B cell (primary cell): ENCODE measurements at regions not wholly inside any gene's neighbourhood (a gene's known extent, or its start where the extent isn't known, plus 50 kb on each side); places are given as distances from the start of the nearest gene placed in this dataset.

ENCODE experiments used
- ATAC-seq: fragments of 200-7000 bp; cut with Tn5 transposase; one replicate; pipeline ENCODE4 v1.10.0; 2021; ENCODE audit warnings: low read depth, mild to moderate bottlenecking, moderate number of reproducible peaks, moderate library complexity
- CTCF ChIA-PET: fragments of 350-600 bp; sonication (Branson Sonifier 250); formaldehyde crosslinking; loops from one replicate; lab custom pipeline; 2021; ENCODE audit warnings: antibody characterized with exemption, inconsistent platforms; lab: Charles Lee
- POLR2A ChIA-PET: fragments of 350-600 bp; sonication (Branson Sonifier 250); formaldehyde crosslinking; loops from one replicate; lab custom pipeline; 2021; ENCODE audit warnings: antibody characterized with exemption; lab: Charles Lee
- DNase-seq: peaks from one replicate; pipeline ENCODE4 v3.0.0; 2013
- H2AFZ ChIP-seq: 2 replicates; pipeline ENCODE4 v1.6.1; 2012; ENCODE audit warnings: mild to moderate bottlenecking, low read depth, low read length; ENCODE audit not compliant: insufficient read depth, poor library complexity, severe bottlenecking
- H3K27ac ChIP-seq, 2 donors: 1 replicate in 1 of 2; 2 replicates in 1 of 2; pipeline ENCODE4 v1.5.1; 2012 to 2013; ENCODE audit warnings: low read length in 2 of 2, mild to moderate bottlenecking in 2 of 2, moderate library complexity in 1 of 2
- H3K27me3 ChIP-seq, 4 experiments: fragments of 200-600 bp in 1 of 4; sonication (generic) in 1 of 4; replicated peaks in 1 of 4; 1 replicate in 2 of 4; 2 replicates in 2 of 4; pipeline versions ENCODE4 v1.6.1 to v1.7.0; 2013 to 2016; ENCODE audit warnings: low read length in 3 of 4, mild to moderate bottlenecking in 2 of 4, mixed read lengths in 1 of 4, moderate library complexity in 1 of 4; ENCODE audit not compliant: insufficient read depth in 4 of 4, control insufficient read depth in 3 of 4; ENCODE audit errors: control extremely low read depth in 1 of 4
- H3K36me3 ChIP-seq, 2 experiments: replicated peaks in 1 of 2; 1 replicate in 1 of 2; 2 replicates in 1 of 2; pipeline versions ENCODE4 v1.6.1 to v1.7.1; 2013; ENCODE audit warnings: low read length in 1 of 2; ENCODE audit not compliant: insufficient read depth in 2 of 2, control insufficient read depth in 1 of 2; ENCODE audit errors: control extremely low read depth in 1 of 2, extremely low read depth in 1 of 2
- H3K4me1 ChIP-seq, 2 donors: fragments of 200-600 bp in 1 of 2; sonication (generic) in 1 of 2; 1 replicate in 1 of 2; 2 replicates in 1 of 2; pipeline versions ENCODE4 v1.5.1 to v1.6.1; 2013 to 2017; ENCODE audit warnings: low read length in 2 of 2; ENCODE audit not compliant: control insufficient read depth in 2 of 2, insufficient read depth in 2 of 2
- H3K4me2 ChIP-seq: replicated peaks from 2 replicates; pipeline ENCODE3; 2012; ENCODE audit warnings: mild to moderate bottlenecking, low read depth, low read length; ENCODE audit not compliant: poor library complexity, severe bottlenecking
- H3K4me3 ChIP-seq, 5 experiments: fragments of 200-600 bp in 1 of 5; sonication (generic) in 1 of 5; 1 replicate in 3 of 5; 2 replicates in 2 of 5; pipeline versions ENCODE4 v1.5.1 to v1.7.0; 2011 to 2016; ENCODE audit warnings: low read length in 4 of 5, mild to moderate bottlenecking in 4 of 5, low read depth in 2 of 5, control low read depth in 1 of 5, moderate library complexity in 1 of 5; ENCODE audit not compliant: insufficient read depth in 1 of 5; ENCODE audit errors: control extremely low read depth in 1 of 5, extremely low read depth in 1 of 5
- H3K79me2 ChIP-seq: fragments of 200-600 bp; sonication (generic); one replicate; pipeline ENCODE4 v1.6.0; 2016; ENCODE audit warnings: low read length; ENCODE audit not compliant: control insufficient read depth, insufficient read depth
- H3K9ac ChIP-seq: fragments of 200-600 bp; sonication (generic); 2 replicates; pipeline ENCODE4 v1.6.1; 2017; ENCODE audit warnings: mild to moderate bottlenecking, low read length, moderate library complexity
- H3K9me3 ChIP-seq, 3 donors: one replicate each; pipeline versions ENCODE4 v1.6.1 to v1.7.1; 2013; ENCODE audit warnings: low read length in 2 of 3; ENCODE audit not compliant: control insufficient read depth in 2 of 3, insufficient read depth in 1 of 3; ENCODE audit errors: control extremely low read depth in 1 of 3
- H4K20me1 ChIP-seq: 2 replicates; pipeline ENCODE4 v1.6.0; 2012; ENCODE audit warnings: mild to moderate bottlenecking, low read length; ENCODE audit not compliant: insufficient read depth, control insufficient read depth, poor library complexity, severe bottlenecking
- H3K27ac Mint-ChIP-seq: one replicate; pipeline ENCODE4 v1.8.0; 2021; ENCODE audit warnings: mixed read lengths
- H3K27me3 Mint-ChIP-seq: one replicate; pipeline ENCODE4 v1.8.0; 2021; ENCODE audit warnings: mixed read lengths
- H3K4me1 Mint-ChIP-seq: one replicate; pipeline ENCODE4 v1.8.0; 2021; ENCODE audit warnings: mixed read lengths
- H3K4me3 Mint-ChIP-seq: one replicate; pipeline ENCODE4 v1.8.0; 2021; ENCODE audit warnings: mixed read lengths
- H3K9me3 Mint-ChIP-seq: one replicate; pipeline ENCODE4 v1.8.0; 2022; ENCODE audit warnings: mixed read lengths; ENCODE audit not compliant: insufficient read depth
- EZH2 ChIP-seq: IDR thresholded peaks from 2 replicates; pipeline ENCODE4 v1.6.1; 2012; ENCODE audit warnings: borderline replicate concordance, low read depth, mild to moderate bottlenecking, moderate library complexity, low read length; ENCODE audit not compliant: insufficient read depth, poor library complexity, severe bottlenecking
- WGBS: methylation state at CpG from one replicate; pipeline ENCODE4 v1.1.5; 2013; ENCODE audit warnings: missing lambda C conversion rate; ENCODE audit not compliant: insufficient coverage; 5-methylcytosine and 5-hydroxymethylcytosine counted together
- intact Hi-C: fragments of 100-400 bp; cut with micrococcal nuclease; formaldehyde crosslinking; loops from one replicate; pipeline ENCODE4 v1.10.0; 2022
- TF ChIP-seq, protein P1 (sequence below): fragments of 200-600 bp; IDR thresholded peaks from one replicate; pipeline ENCODE4 v1.8.0; 2022; ENCODE audit warnings: antibody characterized with exemption, mild to moderate bottlenecking

DNA sequence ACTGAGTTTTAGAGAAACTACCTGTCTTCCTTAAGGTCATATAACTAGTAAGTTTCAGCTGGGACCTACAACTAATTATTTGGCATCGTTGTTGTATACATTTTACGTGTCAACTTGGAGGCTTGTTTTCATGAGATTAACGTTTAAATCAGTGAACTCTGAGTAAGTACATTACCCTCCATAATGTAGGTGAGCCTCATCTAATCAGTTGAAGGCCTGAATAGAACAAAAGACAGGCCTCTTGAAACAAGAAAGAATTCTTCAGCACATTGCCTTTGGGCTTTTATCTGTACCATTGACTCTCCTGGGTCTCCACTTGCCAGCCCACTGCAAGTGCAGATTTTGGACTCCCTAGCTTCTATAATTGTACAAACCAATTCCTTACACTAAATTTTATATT lies 364.6 kb downstream of the ADGRL2 start:
- H3K27me3 ChIP-seq, result no peaks in the 10 kb centered on the region
- H3K9ac ChIP-seq, result no peak overlapping the region
- no peaks in the 10 kb centered on the region for H3K9me3 Mint-ChIP-seq
- DNase-seq, result no peak
- no peak overlapping the region for H3K4me3 ChIP-seq
- H3K4me2 ChIP-seq, result no peak overlapping the region
- H2AFZ ChIP-seq, result no peak overlapping the region
- no peaks in the 10 kb centered on the region for H3K36me3 ChIP-seq
- H3K27ac ChIP-seq, result no peak overlapping the region
- ATAC-seq, result no peak
- H3K27me3 Mint-ChIP-seq, result no peaks in the 10 kb centered on the region
- H3K27ac Mint-ChIP-seq, result no peak overlapping the region
- peaks cover 5% of the 10 kb centered on the region for H3K4me1 Mint-ChIP-seq
- ChIA-PET POLR2A (no interaction called here), CTCF (no interaction called here)
- no peaks in the 10 kb centered on the region for H4K20me1 ChIP-seq
- no CpG with 5 or more reads among the region's 3 CpGs for WGBS
- no peaks in the 10 kb centered on the region for H3K79me2 ChIP-seq
- no peak overlapping the region for H3K4me3 Mint-ChIP-seq
- intact Hi-C loops, result no loop called here
- no peaks in the 10 kb centered on the region for H3K4me1 ChIP-seq
- H3K9me3 ChIP-seq, result no peaks in the 10 kb centered on the region
- TF ChIP-seq, protein P1, sequence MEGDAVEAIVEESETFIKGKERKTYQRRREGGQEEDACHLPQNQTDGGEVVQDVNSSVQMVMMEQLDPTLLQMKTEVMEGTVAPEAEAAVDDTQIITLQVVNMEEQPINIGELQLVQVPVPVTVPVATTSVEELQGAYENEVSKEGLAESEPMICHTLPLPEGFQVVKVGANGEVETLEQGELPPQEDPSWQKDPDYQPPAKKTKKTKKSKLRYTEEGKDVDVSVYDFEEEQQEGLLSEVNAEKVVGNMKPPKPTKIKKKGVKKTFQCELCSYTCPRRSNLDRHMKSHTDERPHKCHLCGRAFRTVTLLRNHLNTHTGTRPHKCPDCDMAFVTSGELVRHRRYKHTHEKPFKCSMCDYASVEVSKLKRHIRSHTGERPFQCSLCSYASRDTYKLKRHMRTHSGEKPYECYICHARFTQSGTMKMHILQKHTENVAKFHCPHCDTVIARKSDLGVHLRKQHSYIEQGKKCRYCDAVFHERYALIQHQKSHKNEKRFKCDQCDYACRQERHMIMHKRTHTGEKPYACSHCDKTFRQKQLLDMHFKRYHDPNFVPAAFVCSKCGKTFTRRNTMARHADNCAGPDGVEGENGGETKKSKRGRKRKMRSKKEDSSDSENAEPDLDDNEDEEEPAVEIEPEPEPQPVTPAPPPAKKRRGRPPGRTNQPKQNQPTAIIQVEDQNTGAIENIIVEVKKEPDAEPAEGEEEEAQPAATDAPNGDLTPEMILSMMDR, result no peak
- no peak for TF ChIP-seq EZH2

DNA sequence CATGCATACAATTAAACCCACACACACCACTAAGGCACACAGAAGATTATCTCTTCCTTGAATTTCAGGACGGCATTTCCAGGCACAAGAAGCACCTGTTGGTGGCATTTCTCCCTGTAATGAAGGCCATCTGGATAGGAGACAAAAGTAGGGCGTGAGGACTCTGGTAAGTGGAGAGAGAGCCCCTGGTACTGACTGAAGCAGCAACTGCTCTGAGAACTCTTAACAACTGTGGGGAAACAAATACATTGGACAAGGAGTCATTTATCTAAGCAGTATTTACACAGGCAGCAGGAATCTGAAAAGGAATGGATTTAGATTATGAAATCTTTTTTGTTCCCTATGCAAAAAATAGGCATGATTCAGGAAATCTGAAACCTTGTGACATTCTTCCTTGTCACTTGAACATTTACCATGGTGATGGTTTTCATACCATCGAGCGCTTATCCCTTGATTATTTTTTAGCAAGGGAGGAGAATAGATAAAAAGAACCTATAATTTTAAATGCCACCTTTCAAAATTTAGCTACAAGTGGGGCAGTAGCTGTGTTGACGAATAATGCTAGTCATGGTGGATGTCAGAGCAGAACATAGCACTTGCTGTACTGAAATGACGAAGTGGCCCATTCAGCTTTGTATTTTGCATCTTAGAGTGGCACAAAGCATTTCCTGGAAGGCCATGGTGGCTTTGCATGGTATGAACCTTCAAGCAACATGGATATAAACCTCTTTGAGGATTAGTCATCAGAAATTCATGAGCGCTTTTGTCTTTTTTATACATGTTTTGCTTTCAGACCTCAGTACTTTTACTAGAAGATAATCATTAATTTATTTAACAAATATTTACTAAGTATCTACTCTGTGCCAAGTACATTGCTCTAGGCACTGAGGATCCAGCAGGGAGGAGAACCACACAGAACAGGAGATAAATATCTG lies 362.0 kb downstream of the ADGRL2 start:
- Histone ChIP-seq H3K4me2 (no peak overlapping the region), H3K4me3 (no peak overlapping the region), H3K27ac (no peak overlapping the region), H3K79me2 (no peaks in the 10 kb centered on the region), H3K27me3 (no peaks in the 10 kb centered on the region), H4K20me1 (no peaks in the 10 kb centered on the region), H3K4me1 (no peaks in the 10 kb centered on the region), H3K9ac (no peak overlapping the region), H3K9me3 (no peaks in the 10 kb centered on the region), H3K36me3 (no peaks in the 10 kb centered on the region), H2AFZ (peak overlapping the region; percentile 35)
- ChIA-PET POLR2A (no interaction called here), CTCF (no interaction called here)
- intact Hi-C loops, result no loop called here
- DNase-seq (no peak), ATAC-seq (no peak)
- peaks cover 5% of the 10 kb centered on the region for H3K4me1 Mint-ChIP-seq
- TF ChIP-seq EZH2, result no peak
- TF ChIP-seq, protein P1, result no peak
- H3K27ac Mint-ChIP-seq, result no peak overlapping the region
- H3K4me3 Mint-ChIP-seq, result no peak overlapping the region
- no peaks in the 10 kb centered on the region for H3K27me3 Mint-ChIP-seq
- H3K9me3 Mint-ChIP-seq, result no peaks in the 10 kb centered on the region
- WGBS, result 79% methylated on average over 4 of the region's 7 CpGs
